GM23338 (cell line): ENCODE measurements at regions not wholly inside any gene's neighbourhood (a gene's known extent, or its start where the extent isn't known, plus 50 kb on each side); places are given as distances from the start of the nearest gene placed in this dataset.

ENCODE experiments used
- ATAC-seq: fragments of 200-7000 bp; cut with Tn5 transposase; 3 replicates; pipeline ENCODE4 v1.9.1; 2020
- DNase-seq: peaks from one replicate; pipeline ENCODE4 v3.0.0-alpha.2; 2015; ENCODE audit warnings: low spot score
- H2AFZ ChIP-seq: fragments of 200-600 bp; sonication (generic); 2 replicates; pipeline ENCODE4 v1.8.0; 2016; ENCODE audit warnings: antibody characterized with exemption, mild to moderate bottlenecking, moderate library complexity
- H3F3A ChIP-seq: fragments of 200-600 bp; sonication (generic); replicated peaks from 2 replicates; pipeline ENCODE4 v1.8.0; 2017; ENCODE audit warnings: antibody characterized with exemption, mixed run types, low read depth
- H3K27ac ChIP-seq: fragments of 200-600 bp; sonication (generic); 2 replicates; pipeline ENCODE4 v1.6.1; 2016; ENCODE audit warnings: low read depth
- H3K27me3 ChIP-seq: fragments of 200-600 bp; sonication (generic); 2 replicates; pipeline ENCODE4 v1.8.0; 2016; ENCODE audit warnings: mild to moderate bottlenecking, mixed run types, moderate library complexity; ENCODE audit not compliant: insufficient read depth
- H3K36me3 ChIP-seq: fragments of 200-600 bp; sonication (generic); 2 replicates; pipeline ENCODE4 v1.8.0; 2016; ENCODE audit warnings: mild to moderate bottlenecking; ENCODE audit not compliant: insufficient read depth
- H3K4me1 ChIP-seq: fragments of 200-600 bp; sonication (generic); 2 replicates; pipeline ENCODE4 v1.8.0; 2016; ENCODE audit warnings: mild to moderate bottlenecking, moderate library complexity; ENCODE audit not compliant: insufficient read depth
- H3K4me2 ChIP-seq: fragments of 200-600 bp; sonication (generic); 2 replicates; pipeline ENCODE4 v1.7.1; 2017; ENCODE audit warnings: mixed run types
- H3K4me3 ChIP-seq: fragments of 200-600 bp; sonication (generic); 2 replicates; pipeline ENCODE4 v1.6.1; 2016; ENCODE audit warnings: mixed run types
- H3K79me2 ChIP-seq: fragments of 200-600 bp; sonication (generic); replicated peaks from 2 replicates; pipeline ENCODE4 v1.8.0; 2017; ENCODE audit warnings: mild to moderate bottlenecking; ENCODE audit not compliant: insufficient read depth
- H3K9me2 ChIP-seq: fragments of 200-600 bp; sonication (generic); 2 replicates; pipeline ENCODE4 v1.8.0; 2017; ENCODE audit not compliant: insufficient read depth
- H4K20me1 ChIP-seq: fragments of 200-600 bp; sonication (generic); replicated peaks from 2 replicates; pipeline ENCODE4 v1.8.0; 2017; ENCODE audit warnings: mild to moderate bottlenecking; ENCODE audit not compliant: insufficient read depth
- H3K27ac Mint-ChIP-seq: 2 replicates; pipeline ENCODE4 v1.8.0; 2020; ENCODE audit warnings: inconsistent platforms, mild to moderate bottlenecking, moderate library complexity, mixed read lengths
- H3K27me3 Mint-ChIP-seq: 3 replicates; pipeline ENCODE4 v1.8.0; 2022; ENCODE audit warnings: low read depth, mild to moderate bottlenecking, moderate library complexity, mixed read lengths, inconsistent platforms; ENCODE audit not compliant: insufficient read depth, poor library complexity
- H3K36me3 Mint-ChIP-seq: 3 replicates; pipeline ENCODE4 v1.8.0; 2021; ENCODE audit warnings: low read depth, mild to moderate bottlenecking, inconsistent platforms, moderate library complexity, mixed read lengths
- H3K4me1 Mint-ChIP-seq: 3 replicates; pipeline ENCODE4 v1.8.0; 2020; ENCODE audit warnings: mild to moderate bottlenecking, inconsistent platforms, mixed read lengths
- H3K4me3 Mint-ChIP-seq: 3 replicates; pipeline ENCODE4 v1.8.0; 2021; ENCODE audit warnings: moderate library complexity, mild to moderate bottlenecking, inconsistent platforms, mixed read lengths
- H3K9me3 Mint-ChIP-seq: 3 replicates; pipeline ENCODE4 v1.8.0; 2020; ENCODE audit warnings: moderate library complexity, mild to moderate bottlenecking, inconsistent platforms, mixed read lengths
- EZH2phosphoT487 ChIP-seq: fragments of 200-600 bp; sonication (generic); IDR thresholded peaks from one replicate; pipeline ENCODE4 v1.8.1; 2018; ENCODE audit warnings: antibody characterized with exemption; ENCODE audit not compliant: unreplicated experiment
- NANOG ChIP-seq: IDR thresholded peaks from 2 replicates; pipeline ENCODE4 v1.6.1; 2016; ENCODE audit warnings: antibody characterized with exemption, borderline replicate concordance
- POLR2AphosphoS5 ChIP-seq: IDR thresholded peaks from 2 replicates; pipeline ENCODE4 v1.6.1; 2016; ENCODE audit warnings: antibody characterized with exemption, low read depth
- REST ChIP-seq: IDR thresholded peaks from one replicate; pipeline ENCODE4 v1.6.1; 2018; ENCODE audit warnings: antibody characterized with exemption; ENCODE audit not compliant: unreplicated experiment
- ZNF114 ChIP-seq: fragments of 250-450 bp; sonication (Bioruptor Pico); IDR thresholded peaks from 2 replicates; pipeline ENCODE4 v1.5.0; 2020; ENCODE audit warnings: mild to moderate bottlenecking, moderate library complexity
- TF ChIP-seq, protein P1 (sequence below): IDR thresholded peaks from 2 replicates; pipeline ENCODE4 v1.6.1; 2016; ENCODE audit warnings: antibody characterized with exemption
- TF ChIP-seq, protein P2 (sequence below): fragments of 250-450 bp; sonication (Bioruptor Pico); IDR thresholded peaks from 2 replicates; pipeline ENCODE4 v1.5.0; 2020; ENCODE audit warnings: mild to moderate bottlenecking, moderate library complexity
- TF ChIP-seq, protein P3 (sequence below), 2 experiments: fragments of 200-600 bp in 1 of 2; sonication (generic) in 1 of 2; conservative IDR thresholded peaks; 2 replicates each; pipeline versions ENCODE4 v1.5.1 to v1.6.1; 2016 to 2017; ENCODE audit warnings: antibody characterized with exemption in 2 of 2, low read depth in 2 of 2, mild to moderate bottlenecking in 2 of 2, moderate library complexity in 1 of 2

DNA sequence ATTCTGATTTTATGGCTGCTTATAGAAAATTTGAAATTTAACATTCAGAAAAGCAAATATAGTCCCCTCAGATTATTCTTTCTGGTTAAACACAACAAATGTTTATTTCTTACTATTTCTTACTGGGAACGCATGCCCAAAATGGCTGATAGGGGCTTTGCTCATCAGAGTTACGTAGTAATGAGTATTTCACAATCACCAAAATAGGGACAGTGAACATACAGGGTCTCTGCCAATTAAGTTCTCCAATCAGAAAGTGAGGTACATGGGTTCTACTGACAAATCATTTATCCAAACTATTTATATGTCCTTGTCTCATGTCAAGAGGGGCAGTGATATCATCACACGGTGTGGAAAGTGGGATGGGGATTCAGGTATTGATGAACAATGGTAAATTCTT is 154.5 kb downstream of the BCHE start:
- Histone ChIP-seq H3K9me2 (0 out of 2 replicates have a peak, but pooled peaks cover 2% of the 10 kb centered on the region), H2AFZ (no peak overlapping the region), H3K27me3 (no peaks in the 10 kb centered on the region), H3K79me2 (no peaks in the 10 kb centered on the region), H3K36me3 (no peaks in the 10 kb centered on the region), H3K27ac (no peak overlapping the region), H3K4me1 (no peaks in the 10 kb centered on the region; the same call in 1 of the 2 replicates), H3K4me3 (no peak overlapping the region), H3K4me2 (no peak overlapping the region), H4K20me1 (no peaks in the 10 kb centered on the region), H3F3A (no peaks in the 10 kb centered on the region)
- ATAC-seq (no peak), DNase-seq (no peak)
- Mint-ChIP-seq H3K27me3 (no peaks in the 10 kb centered on the region), H3K4me3 (no peak overlapping the region), H3K9me3 (0 out of 3 replicates have a peak, but pooled peaks cover 4% of the 10 kb centered on the region), H3K4me1 (no peaks in the 10 kb centered on the region), H3K27ac (no peak overlapping the region), H3K36me3 (no peaks in the 10 kb centered on the region)
- no peak for TF ChIP-seq ZNF114 (CRISPR knock-in tag)
- no peak for TF ChIP-seq POLR2AphosphoS5
- TF ChIP-seq NANOG, result no peak
- TF ChIP-seq, protein P1, sequence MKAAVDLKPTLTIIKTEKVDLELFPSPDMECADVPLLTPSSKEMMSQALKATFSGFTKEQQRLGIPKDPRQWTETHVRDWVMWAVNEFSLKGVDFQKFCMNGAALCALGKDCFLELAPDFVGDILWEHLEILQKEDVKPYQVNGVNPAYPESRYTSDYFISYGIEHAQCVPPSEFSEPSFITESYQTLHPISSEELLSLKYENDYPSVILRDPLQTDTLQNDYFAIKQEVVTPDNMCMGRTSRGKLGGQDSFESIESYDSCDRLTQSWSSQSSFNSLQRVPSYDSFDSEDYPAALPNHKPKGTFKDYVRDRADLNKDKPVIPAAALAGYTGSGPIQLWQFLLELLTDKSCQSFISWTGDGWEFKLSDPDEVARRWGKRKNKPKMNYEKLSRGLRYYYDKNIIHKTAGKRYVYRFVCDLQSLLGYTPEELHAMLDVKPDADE, result no peak
- TF ChIP-seq REST, result no peak
- TF ChIP-seq, protein P2, sequence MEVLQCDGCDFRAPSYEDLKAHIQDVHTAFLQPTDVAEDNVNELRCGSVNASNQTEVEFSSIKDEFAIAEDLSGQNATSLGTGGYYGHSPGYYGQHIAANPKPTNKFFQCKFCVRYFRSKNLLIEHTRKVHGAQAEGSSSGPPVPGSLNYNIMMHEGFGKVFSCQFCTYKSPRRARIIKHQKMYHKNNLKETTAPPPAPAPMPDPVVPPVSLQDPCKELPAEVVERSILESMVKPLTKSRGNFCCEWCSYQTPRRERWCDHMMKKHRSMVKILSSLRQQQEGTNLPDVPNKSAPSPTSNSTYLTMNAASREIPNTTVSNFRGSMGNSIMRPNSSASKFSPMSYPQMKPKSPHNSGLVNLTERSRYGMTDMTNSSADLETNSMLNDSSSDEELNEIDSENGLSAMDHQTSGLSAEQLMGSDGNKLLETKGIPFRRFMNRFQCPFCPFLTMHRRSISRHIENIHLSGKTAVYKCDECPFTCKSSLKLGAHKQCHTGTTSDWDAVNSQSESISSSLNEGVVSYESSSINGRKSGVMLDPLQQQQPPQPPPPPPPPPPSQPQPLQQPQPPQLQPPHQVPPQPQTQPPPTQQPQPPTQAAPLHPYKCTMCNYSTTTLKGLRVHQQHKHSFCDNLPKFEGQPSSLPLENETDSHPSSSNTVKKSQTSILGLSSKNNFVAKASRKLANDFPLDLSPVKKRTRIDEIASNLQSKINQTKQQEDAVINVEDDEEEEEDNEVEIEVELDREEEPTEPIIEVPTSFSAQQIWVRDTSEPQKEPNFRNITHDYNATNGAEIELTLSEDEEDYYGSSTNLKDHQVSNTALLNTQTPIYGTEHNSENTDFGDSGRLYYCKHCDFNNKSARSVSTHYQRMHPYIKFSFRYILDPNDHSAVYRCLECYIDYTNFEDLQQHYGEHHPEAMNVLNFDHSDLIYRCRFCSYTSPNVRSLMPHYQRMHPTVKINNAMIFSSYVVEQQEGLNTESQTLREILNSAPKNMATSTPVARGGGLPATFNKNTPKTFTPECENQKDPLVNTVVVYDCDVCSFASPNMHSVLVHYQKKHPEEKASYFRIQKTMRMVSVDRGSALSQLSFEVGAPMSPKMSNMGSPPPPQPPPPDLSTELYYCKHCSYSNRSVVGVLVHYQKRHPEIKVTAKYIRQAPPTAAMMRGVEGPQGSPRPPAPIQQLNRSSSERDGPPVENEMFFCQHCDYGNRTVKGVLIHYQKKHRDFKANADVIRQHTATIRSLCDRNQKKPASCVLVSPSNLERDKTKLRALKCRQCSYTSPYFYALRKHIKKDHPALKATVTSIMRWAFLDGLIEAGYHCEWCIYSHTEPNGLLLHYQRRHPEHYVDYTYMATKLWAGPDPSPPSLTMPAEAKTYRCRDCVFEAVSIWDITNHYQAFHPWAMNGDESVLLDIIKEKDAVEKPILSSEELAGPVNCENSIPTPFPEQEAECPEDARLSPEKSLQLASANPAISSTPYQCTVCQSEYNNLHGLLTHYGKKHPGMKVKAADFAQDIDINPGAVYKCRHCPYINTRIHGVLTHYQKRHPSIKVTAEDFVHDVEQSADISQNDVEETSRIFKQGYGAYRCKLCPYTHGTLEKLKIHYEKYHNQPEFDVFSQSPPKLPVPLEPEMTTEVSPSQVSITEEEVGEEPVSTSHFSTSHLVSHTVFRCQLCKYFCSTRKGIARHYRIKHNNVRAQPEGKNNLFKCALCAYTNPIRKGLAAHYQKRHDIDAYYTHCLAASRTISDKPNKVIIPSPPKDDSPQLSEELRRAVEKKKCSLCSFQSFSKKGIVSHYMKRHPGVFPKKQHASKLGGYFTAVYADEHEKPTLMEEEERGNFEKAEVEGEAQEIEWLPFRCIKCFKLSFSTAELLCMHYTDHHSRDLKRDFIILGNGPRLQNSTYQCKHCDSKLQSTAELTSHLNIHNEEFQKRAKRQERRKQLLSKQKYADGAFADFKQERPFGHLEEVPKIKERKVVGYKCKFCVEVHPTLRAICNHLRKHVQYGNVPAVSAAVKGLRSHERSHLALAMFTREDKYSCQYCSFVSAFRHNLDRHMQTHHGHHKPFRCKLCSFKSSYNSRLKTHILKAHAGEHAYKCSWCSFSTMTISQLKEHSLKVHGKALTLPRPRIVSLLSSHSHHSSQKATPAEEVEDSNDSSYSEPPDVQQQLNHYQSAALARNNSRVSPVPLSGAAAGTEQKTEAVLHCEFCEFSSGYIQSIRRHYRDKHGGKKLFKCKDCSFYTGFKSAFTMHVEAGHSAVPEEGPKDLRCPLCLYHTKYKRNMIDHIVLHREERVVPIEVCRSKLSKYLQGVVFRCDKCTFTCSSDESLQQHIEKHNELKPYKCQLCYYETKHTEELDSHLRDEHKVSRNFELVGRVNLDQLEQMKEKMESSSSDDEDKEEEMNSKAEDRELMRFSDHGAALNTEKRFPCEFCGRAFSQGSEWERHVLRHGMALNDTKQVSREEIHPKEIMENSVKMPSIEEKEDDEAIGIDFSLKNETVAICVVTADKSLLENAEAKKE (CRISPR knock-in tag), result no peak
- no peak for TF ChIP-seq EZH2phosphoT487
- TF ChIP-seq, protein P3, sequence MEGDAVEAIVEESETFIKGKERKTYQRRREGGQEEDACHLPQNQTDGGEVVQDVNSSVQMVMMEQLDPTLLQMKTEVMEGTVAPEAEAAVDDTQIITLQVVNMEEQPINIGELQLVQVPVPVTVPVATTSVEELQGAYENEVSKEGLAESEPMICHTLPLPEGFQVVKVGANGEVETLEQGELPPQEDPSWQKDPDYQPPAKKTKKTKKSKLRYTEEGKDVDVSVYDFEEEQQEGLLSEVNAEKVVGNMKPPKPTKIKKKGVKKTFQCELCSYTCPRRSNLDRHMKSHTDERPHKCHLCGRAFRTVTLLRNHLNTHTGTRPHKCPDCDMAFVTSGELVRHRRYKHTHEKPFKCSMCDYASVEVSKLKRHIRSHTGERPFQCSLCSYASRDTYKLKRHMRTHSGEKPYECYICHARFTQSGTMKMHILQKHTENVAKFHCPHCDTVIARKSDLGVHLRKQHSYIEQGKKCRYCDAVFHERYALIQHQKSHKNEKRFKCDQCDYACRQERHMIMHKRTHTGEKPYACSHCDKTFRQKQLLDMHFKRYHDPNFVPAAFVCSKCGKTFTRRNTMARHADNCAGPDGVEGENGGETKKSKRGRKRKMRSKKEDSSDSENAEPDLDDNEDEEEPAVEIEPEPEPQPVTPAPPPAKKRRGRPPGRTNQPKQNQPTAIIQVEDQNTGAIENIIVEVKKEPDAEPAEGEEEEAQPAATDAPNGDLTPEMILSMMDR (conservative IDR thresholded peaks at IDR 0.05; ENCODE audit: low read depth in 2 of 2), result no peak
